SK-N-SH treated with all-trans-retinoic acid at 6 μM for 48 hours (cell line): ENCODE measurements at regions not wholly inside any gene's neighbourhood (a gene's known extent, or its start where the extent isn't known, plus 50 kb on each side); places are given as distances from the start of the nearest gene placed in this dataset.
"Not testable (repeated sequence)": the region's sequence is repeated elsewhere in the genome, so short reads cannot be mapped to it uniquely, and the experiment has no call there.

ENCODE experiments used
- ATAC-seq: fragments of 200-7000 bp; cut with Tn5 transposase; 3 replicates; pipeline ENCODE4 v1.9.1; 2020; ENCODE audit warnings: mild to moderate bottlenecking, moderate library complexity
- ARNTL ChIP-seq: fragments of 450-650 bp; formaldehyde crosslinking; IDR thresholded peaks from 2 replicates; pipeline ENCODE4 v1.5.0; 2020; ENCODE audit warnings: low read depth, mild to moderate bottlenecking, moderate library complexity, borderline replicate concordance
- CREB5 ChIP-seq: fragments of 250-450 bp; sonication (Bioruptor Pico); IDR thresholded peaks from 2 replicates; pipeline ENCODE4 v1.5.1; 2020; ENCODE audit warnings: low read depth, mild to moderate bottlenecking, moderate library complexity
- CSDC2 ChIP-seq: fragments of 250-450 bp; sonication (Bioruptor Pico); IDR thresholded peaks from 2 replicates; pipeline ENCODE4 v1.5.0; 2020; ENCODE audit warnings: mild to moderate bottlenecking, moderate library complexity
- CSRNP3 ChIP-seq: fragments of 250-450 bp; sonication (Bioruptor Pico); IDR thresholded peaks from 2 replicates; pipeline ENCODE4 v1.5.1; 2021; ENCODE audit warnings: mild to moderate bottlenecking, moderate library complexity
- ESRRG ChIP-seq: fragments of 250-450 bp; sonication (Bioruptor Pico); IDR thresholded peaks from 2 replicates; pipeline ENCODE4 v1.6.1; 2021; ENCODE audit warnings: mild to moderate bottlenecking
- GLIS3 ChIP-seq: fragments of 250-450 bp; sonication (Bioruptor Pico); IDR thresholded peaks from 2 replicates; pipeline ENCODE4 v1.5.0; 2020; ENCODE audit warnings: mild to moderate bottlenecking, moderate library complexity
- ISL1 ChIP-seq: fragments of 250-450 bp; sonication (Bioruptor Pico); IDR thresholded peaks from 2 replicates; pipeline ENCODE4 v2.1.2; 2022; ENCODE audit warnings: mild to moderate bottlenecking, moderate library complexity
- OSR1 ChIP-seq: fragments of 250-450 bp; sonication (Bioruptor Pico); IDR thresholded peaks from 2 replicates; pipeline ENCODE4 v1.8.0; 2022; ENCODE audit warnings: moderate library complexity, mild to moderate bottlenecking, inconsistent platforms
- PATZ1 ChIP-seq: fragments of 250-450 bp; sonication (Bioruptor Pico); IDR thresholded peaks from 2 replicates; pipeline ENCODE4 v1.8.0; 2020; ENCODE audit warnings: mild to moderate bottlenecking, moderate library complexity, borderline replicate concordance
- POU6F1 ChIP-seq: fragments of 250-450 bp; sonication (Bioruptor Pico); IDR thresholded peaks from 2 replicates; pipeline ENCODE4 v1.8.0; 2021; ENCODE audit warnings: low read depth, mild to moderate bottlenecking, moderate library complexity, borderline replicate concordance
- PPARA ChIP-seq: fragments of 250-450 bp; sonication (Bioruptor Pico); IDR thresholded peaks from 2 replicates; pipeline ENCODE4 v1.5.0; 2020; ENCODE audit warnings: mild to moderate bottlenecking, borderline replicate concordance
- SNAI2 ChIP-seq: fragments of 250-450 bp; sonication (Bioruptor Pico); IDR thresholded peaks from 2 replicates; pipeline ENCODE4 v1.5.0; 2020; ENCODE audit warnings: mild to moderate bottlenecking, moderate library complexity
- TCF4 ChIP-seq: fragments of 250-450 bp; sonication (Bioruptor Pico); IDR thresholded peaks from 2 replicates; pipeline ENCODE4 v1.8.0; 2021; ENCODE audit warnings: mild to moderate bottlenecking, moderate library complexity, borderline replicate concordance
- TSHZ2 ChIP-seq: fragments of 250-450 bp; sonication (Bioruptor Pico); IDR thresholded peaks from 2 replicates; pipeline ENCODE4 v1.5.0; 2020; ENCODE audit warnings: mild to moderate bottlenecking, moderate library complexity
- ZC3H10 ChIP-seq: fragments of 250-450 bp; sonication (Bioruptor Pico); IDR thresholded peaks from 2 replicates; pipeline ENCODE4 v1.5.1; 2021; ENCODE audit warnings: mild to moderate bottlenecking, moderate library complexity
- ZFP3 ChIP-seq: fragments of 250-450 bp; sonication (Bioruptor Pico); IDR thresholded peaks from 2 replicates; pipeline ENCODE4 v1.5.0; 2020; ENCODE audit warnings: mild to moderate bottlenecking, moderate library complexity
- ZFP30 ChIP-seq: fragments of 450-650 bp; formaldehyde crosslinking; IDR thresholded peaks from 2 replicates; pipeline ENCODE4 v1.5.0; 2022; ENCODE audit warnings: mild to moderate bottlenecking, moderate library complexity
- ZNF565 ChIP-seq: fragments of 450-650 bp; formaldehyde crosslinking; conservative IDR thresholded peaks from 2 replicates; pipeline ENCODE4 v1.5.0; 2020; ENCODE audit warnings: low read depth, mild to moderate bottlenecking, moderate library complexity
- ZNF70 ChIP-seq: fragments of 450-650 bp; formaldehyde crosslinking; IDR thresholded peaks from 2 replicates; pipeline ENCODE4 v1.5.0; 2020; ENCODE audit warnings: mild to moderate bottlenecking, moderate library complexity
- ZNF8 ChIP-seq: fragments of 450-650 bp; formaldehyde crosslinking; IDR thresholded peaks from 2 replicates; pipeline ENCODE4 v1.5.0; 2020; ENCODE audit warnings: mild to moderate bottlenecking, moderate library complexity

- no peak for TF ChIP-seq CREB5
These were observed 526.0 kb upstream of the ADAMTS16 start (continued) for GRCh38 chr5:4614088-4614487.

GRCh38 chr5:4615369-4615768 lies 524.8 kb upstream of the ADAMTS16 start:
- not testable (repeated sequence) for ATAC-seq

GRCh38 chr5:4625206-4625896 lies 514.8 kb upstream of the ADAMTS16 start:
- no peak for TF ChIP-seq CSDC2 (CRISPR knock-in tag)
- no peak for TF ChIP-seq ZNF70 (CRISPR knock-in tag)
- no peak for TF ChIP-seq OSR1
- no peak for TF ChIP-seq ZFP3
- no peak for TF ChIP-seq ISL1 (CRISPR knock-in tag)
- TF ChIP-seq PPARA (CRISPR knock-in tag): no peak
- no peak for TF ChIP-seq ZNF8 (CRISPR knock-in tag)
- TF ChIP-seq ARNTL (CRISPR knock-in tag): no peak
- TF ChIP-seq POU6F1: no peak
- no peak for TF ChIP-seq ZC3H10 (CRISPR knock-in tag)
- TF ChIP-seq ZNF565 (CRISPR knock-in tag): no peak
- TF ChIP-seq ESRRG (CRISPR knock-in tag): no peak
- no peak for TF ChIP-seq ZFP30 (CRISPR knock-in tag)
- TF ChIP-seq CSRNP3 (CRISPR knock-in tag): no peak
- TF ChIP-seq TSHZ2 (CRISPR knock-in tag): no peak
- no peak for TF ChIP-seq GLIS3 (CRISPR knock-in tag)
- TF ChIP-seq, all 23 proteins: peak for 0
- ATAC-seq: no peak

GRCh38 chr5:4627131-4627530 lies 513.0 kb upstream of the ADAMTS16 start:
- ATAC-seq: no peak
- no peak for TF ChIP-seq ZFP30 (CRISPR knock-in tag)
- TF ChIP-seq SNAI2: no peak
- no peak for TF ChIP-seq ZC3H10 (CRISPR knock-in tag)

- ATAC-seq: no peak
- TF ChIP-seq ZC3H10 (CRISPR knock-in tag): no peak
- TF ChIP-seq ESRRG (CRISPR knock-in tag): no peak
- TF ChIP-seq CSRNP3 (CRISPR knock-in tag): no peak
- no peak for TF ChIP-seq ISL1 (CRISPR knock-in tag)
- no peak for TF ChIP-seq TCF4
- TF ChIP-seq OSR1: no peak
- no peak for TF ChIP-seq CSDC2 (CRISPR knock-in tag)
- no peak for TF ChIP-seq PATZ1
- no peak for TF ChIP-seq ZFP3
- no peak for TF ChIP-seq ZNF70 (CRISPR knock-in tag)
- TF ChIP-seq, all 23 proteins: peak for 0
These were observed 512.2 kb upstream of the ADAMTS16 start for GRCh38 chr5:4627929-4628328.
